ENCODE measurements at regions not wholly inside any gene's neighbourhood (a gene's known extent, or its start where the extent isn't known, plus 50 kb on each side); places are given as distances from the start of the nearest gene placed in this dataset.

DNA sequence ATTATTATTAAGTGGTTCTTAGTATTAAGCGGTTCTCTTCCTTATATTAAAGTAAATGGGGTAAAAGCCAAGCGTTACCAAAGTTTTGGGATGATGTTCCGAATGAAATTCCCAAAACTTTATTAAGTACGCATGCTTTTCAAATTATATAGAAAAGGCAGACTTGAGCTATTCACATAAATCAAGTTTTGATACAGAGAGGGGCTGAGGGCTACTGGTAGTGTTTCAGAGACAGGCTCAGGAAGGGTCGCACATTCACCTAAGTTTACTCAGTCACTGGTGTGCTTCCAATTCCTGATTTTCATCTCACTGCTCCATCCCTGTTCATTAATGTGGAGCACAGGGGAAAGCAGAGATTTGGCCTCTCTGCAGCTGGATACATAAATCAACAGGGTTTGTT is 652.2 kb downstream of the QKI start:
- Histone ChIP-seq H3K9me3 (ENCODE audit: control insufficient read depth in 1 of 2, insufficient read depth in 1 of 2, low read depth in 1 of 2, low read length in 2 of 2) (0 out of 4 replicates have a peak, but pooled peaks cover 0 to 3% of the 10 kb centered on the region in 2 experiments), H3K79me2 (ENCODE audit: insufficient read depth, low read length) (no peaks in the 10 kb centered on the region), H2AFZ (ENCODE audit: low read depth, low read length, poor library complexity, severe bottlenecking) (no peak overlapping the region), H3K4me2 (ENCODE audit: low read length) (no peak overlapping the region), H3K36me3 (ENCODE audit: control insufficient read depth in 1 of 2, insufficient read depth in 2 of 2, low read length in 2 of 2) (no peaks in the 10 kb centered on the region), H4K20me1 (ENCODE audit: insufficient read depth) (no peaks in the 10 kb centered on the region), H3K9me2 (ENCODE audit: insufficient read depth) (no peaks in the 10 kb centered on the region), H3K9ac (ENCODE audit: low read length) (no peak overlapping the region), H3K4me3 (replicated peaks in 1 of 2; ENCODE audit: low read depth in 1 of 2, low read length in 2 of 2) (no peak overlapping the region), H3K27ac (ENCODE audit: low read depth, low read length) (no peak overlapping the region), H3K27me3 (ENCODE audit: insufficient read depth, low read length) (no peaks in the 10 kb centered on the region), H3K4me1 (ENCODE audit: control insufficient read depth in 1 of 2, insufficient read depth in 2 of 2, low read length in 2 of 2) (no peaks in the 10 kb centered on the region)
- RAD21 ChIA-PET (ENCODE audit: low non-redundant PET in 1 of 2, low total read pairs in 2 of 2, uncharacterized antibody in 2 of 2, unreplicated experiment in 2 of 2), result no interaction called here
- CTCF ChIA-PET, result no interaction called here
- intact Hi-C loops (cut with micrococcal nuclease), result no loop called here
- POLR2A ChIA-PET, result no interaction called here
- TF ChIP-seq, protein P1, sequence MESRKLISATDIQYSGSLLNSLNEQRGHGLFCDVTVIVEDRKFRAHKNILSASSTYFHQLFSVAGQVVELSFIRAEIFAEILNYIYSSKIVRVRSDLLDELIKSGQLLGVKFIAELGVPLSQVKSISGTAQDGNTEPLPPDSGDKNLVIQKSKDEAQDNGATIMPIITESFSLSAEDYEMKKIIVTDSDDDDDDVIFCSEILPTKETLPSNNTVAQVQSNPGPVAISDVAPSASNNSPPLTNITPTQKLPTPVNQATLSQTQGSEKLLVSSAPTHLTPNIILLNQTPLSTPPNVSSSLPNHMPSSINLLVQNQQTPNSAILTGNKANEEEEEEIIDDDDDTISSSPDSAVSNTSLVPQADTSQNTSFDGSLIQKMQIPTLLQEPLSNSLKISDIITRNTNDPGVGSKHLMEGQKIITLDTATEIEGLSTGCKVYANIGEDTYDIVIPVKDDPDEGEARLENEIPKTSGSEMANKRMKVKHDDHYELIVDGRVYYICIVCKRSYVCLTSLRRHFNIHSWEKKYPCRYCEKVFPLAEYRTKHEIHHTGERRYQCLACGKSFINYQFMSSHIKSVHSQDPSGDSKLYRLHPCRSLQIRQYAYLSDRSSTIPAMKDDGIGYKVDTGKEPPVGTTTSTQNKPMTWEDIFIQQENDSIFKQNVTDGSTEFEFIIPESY (IDR thresholded peaks at IDR 0.05; ENCODE audit: extremely low read depth, insufficient replicate concordance, low read length), result no peak
- TF ChIP-seq POLR2AphosphoS5 (IDR thresholded peaks at IDR 0.05; ENCODE audit: low read depth, low read length) (no peak), CBX3 (IDR thresholded peaks at IDR 0.05; ENCODE audit: low read depth) (no peak), SIN3A (IDR thresholded peaks at IDR 0.05; ENCODE audit: low read depth) (no peak), SP1 (IDR thresholded peaks at IDR 0.05; ENCODE audit: low read depth) (no peak), FOSL1 (IDR thresholded peaks at IDR 0.05; ENCODE audit: low read depth) (no peak), JUND (IDR thresholded peaks at IDR 0.05) (no peak), EZH2phosphoT487 (IDR thresholded peaks at IDR 0.05; ENCODE audit: borderline replicate concordance) (no peak), SRF (IDR thresholded peaks at IDR 0.05; ENCODE audit: low read depth) (no peak), TCF7L2 (IDR thresholded peaks at IDR 0.05; ENCODE audit: borderline replicate concordance, extremely low read depth, insufficient read depth, insufficient read length) (no peak), RAD21 (IDR thresholded peaks at IDR 0.05; ENCODE audit: low read depth) (no peak)
- TF ChIP-seq, protein P2, sequence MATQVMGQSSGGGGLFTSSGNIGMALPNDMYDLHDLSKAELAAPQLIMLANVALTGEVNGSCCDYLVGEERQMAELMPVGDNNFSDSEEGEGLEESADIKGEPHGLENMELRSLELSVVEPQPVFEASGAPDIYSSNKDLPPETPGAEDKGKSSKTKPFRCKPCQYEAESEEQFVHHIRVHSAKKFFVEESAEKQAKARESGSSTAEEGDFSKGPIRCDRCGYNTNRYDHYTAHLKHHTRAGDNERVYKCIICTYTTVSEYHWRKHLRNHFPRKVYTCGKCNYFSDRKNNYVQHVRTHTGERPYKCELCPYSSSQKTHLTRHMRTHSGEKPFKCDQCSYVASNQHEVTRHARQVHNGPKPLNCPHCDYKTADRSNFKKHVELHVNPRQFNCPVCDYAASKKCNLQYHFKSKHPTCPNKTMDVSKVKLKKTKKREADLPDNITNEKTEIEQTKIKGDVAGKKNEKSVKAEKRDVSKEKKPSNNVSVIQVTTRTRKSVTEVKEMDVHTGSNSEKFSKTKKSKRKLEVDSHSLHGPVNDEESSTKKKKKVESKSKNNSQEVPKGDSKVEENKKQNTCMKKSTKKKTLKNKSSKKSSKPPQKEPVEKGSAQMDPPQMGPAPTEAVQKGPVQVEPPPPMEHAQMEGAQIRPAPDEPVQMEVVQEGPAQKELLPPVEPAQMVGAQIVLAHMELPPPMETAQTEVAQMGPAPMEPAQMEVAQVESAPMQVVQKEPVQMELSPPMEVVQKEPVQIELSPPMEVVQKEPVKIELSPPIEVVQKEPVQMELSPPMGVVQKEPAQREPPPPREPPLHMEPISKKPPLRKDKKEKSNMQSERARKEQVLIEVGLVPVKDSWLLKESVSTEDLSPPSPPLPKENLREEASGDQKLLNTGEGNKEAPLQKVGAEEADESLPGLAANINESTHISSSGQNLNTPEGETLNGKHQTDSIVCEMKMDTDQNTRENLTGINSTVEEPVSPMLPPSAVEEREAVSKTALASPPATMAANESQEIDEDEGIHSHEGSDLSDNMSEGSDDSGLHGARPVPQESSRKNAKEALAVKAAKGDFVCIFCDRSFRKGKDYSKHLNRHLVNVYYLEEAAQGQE (IDR thresholded peaks at IDR 0.05; ENCODE audit: low read depth), result no peak
- ATAC-seq (no peak), DNase-seq (ENCODE audit: low read depth, low spot score) (no peak)
- BruUV-seq (replicated peaks), result no TSS peak
